ENCODE measurements at regions not wholly inside any gene's neighbourhood (a gene's known extent, or its start where the extent isn't known, plus 50 kb on each side); places are given as distances from the start of the nearest gene placed in this dataset.

- Mint-ChIP-seq H3K4me3 (no peak overlapping the region), H3K27ac (no peak overlapping the region), H3K27me3 (no peaks in the 10 kb centered on the region), H3K4me1 (no peaks in the 10 kb centered on the region), H3K36me3 (ENCODE audit: low read depth) (no peaks in the 10 kb centered on the region)
- DNase-seq (no peak), ATAC-seq (no peak)
- peaks cover 4% of the 10 kb centered on the region for H3K9me3 ChIP-seq (ENCODE audit: control insufficient read depth, low read length, poor library complexity, severe bottlenecking)
These were observed 607.4 kb downstream of the POM121L12 start for GRCh38 chr7:53642866-53643265.

GRCh38 chr7:53656881-53657280 is 621.4 kb downstream of the POM121L12 start:
- no peaks in the 10 kb centered on the region for H3K9me3 ChIP-seq (ENCODE audit: control insufficient read depth, low read length, poor library complexity, severe bottlenecking)
- Mint-ChIP-seq H3K36me3 (ENCODE audit: low read depth) (no peaks in the 10 kb centered on the region), H3K27ac (no peak overlapping the region), H3K4me1 (no peaks in the 10 kb centered on the region), H3K4me3 (no peak overlapping the region), H3K27me3 (no peaks in the 10 kb centered on the region)
- DNase-seq (no peak), ATAC-seq (no peak)

GRCh38 chr7:53657586-53657985 is 622.2 kb downstream of the POM121L12 start:
- Mint-ChIP-seq H3K36me3 (ENCODE audit: low read depth) (no peaks in the 10 kb centered on the region), H3K27ac (no peak overlapping the region), H3K4me1 (no peaks in the 10 kb centered on the region), H3K4me3 (no peak overlapping the region), H3K27me3 (no peaks in the 10 kb centered on the region)
- no peak for ATAC-seq
- no peak for DNase-seq
- no peaks in the 10 kb centered on the region for H3K9me3 ChIP-seq (ENCODE audit: control insufficient read depth, low read length, poor library complexity, severe bottlenecking)

- no peaks in the 10 kb centered on the region for H3K9me3 ChIP-seq (ENCODE audit: control insufficient read depth, low read length, poor library complexity, severe bottlenecking)
- ATAC-seq: no peak
- Mint-ChIP-seq H3K27me3 (no peaks in the 10 kb centered on the region), H3K36me3 (ENCODE audit: low read depth) (no peaks in the 10 kb centered on the region), H3K4me1 (no peaks in the 10 kb centered on the region), H3K4me3 (no peak overlapping the region), H3K27ac (no peak overlapping the region)
- no peak for DNase-seq
These were observed 623.5 kb downstream of the POM121L12 start for GRCh38 chr7:53658951-53659350.

GRCh38 chr7:53661645-53662217 is 626.3 kb downstream of the POM121L12 start:
- DNase-seq (no peak), ATAC-seq (no peak)
- Mint-ChIP-seq H3K36me3 (ENCODE audit: low read depth) (no peaks in the 10 kb centered on the region), H3K27me3 (no peaks in the 10 kb centered on the region), H3K4me1 (no peaks in the 10 kb centered on the region), H3K27ac (no peak overlapping the region), H3K4me3 (no peak overlapping the region)
- H3K9me3 ChIP-seq (ENCODE audit: control insufficient read depth, low read length, poor library complexity, severe bottlenecking): no peaks in the 10 kb centered on the region

GRCh38 chr7:53672681-53673080 is 637.2 kb downstream of the POM121L12 start:
- H3K4me1 Mint-ChIP-seq: no peaks in the 10 kb centered on the region
- DNase-seq (no peak), ATAC-seq (no peak)
- no peak overlapping the region for H3K4me3 Mint-ChIP-seq
- H3K9me3 ChIP-seq (ENCODE audit: control insufficient read depth, low read length, poor library complexity, severe bottlenecking): peaks cover 4% of the 10 kb centered on the region
- H3K27me3 Mint-ChIP-seq: no peaks in the 10 kb centered on the region
- H3K27ac Mint-ChIP-seq: no peak overlapping the region
- H3K36me3 Mint-ChIP-seq (ENCODE audit: low read depth): no peaks in the 10 kb centered on the region

GRCh38 chr7:53675835-53676234 is 640.4 kb downstream of the POM121L12 start:
- ATAC-seq: no peak
- H3K4me3 Mint-ChIP-seq: no peak overlapping the region
- H3K9me3 ChIP-seq (ENCODE audit: control insufficient read depth, low read length, poor library complexity, severe bottlenecking): peaks cover 4% of the 10 kb centered on the region
- no peaks in the 10 kb centered on the region for H3K27me3 Mint-ChIP-seq
- no peak for DNase-seq
- no peaks in the 10 kb centered on the region for H3K4me1 Mint-ChIP-seq
- no peaks in the 10 kb centered on the region for H3K36me3 Mint-ChIP-seq (ENCODE audit: low read depth)
- H3K27ac Mint-ChIP-seq: no peak overlapping the region

- no peak for DNase-seq
- Mint-ChIP-seq H3K4me3 (no peak overlapping the region), H3K4me1 (no peaks in the 10 kb centered on the region)
These were observed 649.3 kb downstream of the POM121L12 start for GRCh38 chr7:53684693-53685092.

GRCh38 chr7:53690411-53690810 is 655.0 kb downstream of the POM121L12 start:
- H3K4me3 Mint-ChIP-seq: no peak overlapping the region
- no peaks in the 10 kb centered on the region for H3K36me3 Mint-ChIP-seq (ENCODE audit: low read depth)
- H3K27ac Mint-ChIP-seq: no peak overlapping the region
- no peaks in the 10 kb centered on the region for H3K4me1 Mint-ChIP-seq
- no peaks in the 10 kb centered on the region for H3K9me3 ChIP-seq (ENCODE audit: control insufficient read depth, low read length, poor library complexity, severe bottlenecking)
- DNase-seq: no peak
- no peak for ATAC-seq
- no peaks in the 10 kb centered on the region for H3K27me3 Mint-ChIP-seq

More at GRCh38 chr7:53684693-53685092, 649.3 kb downstream of the POM121L12 start:
- no peaks in the 10 kb centered on the region for H3K9me3 ChIP-seq (ENCODE audit: control insufficient read depth, low read length, poor library complexity, severe bottlenecking)
- ATAC-seq: no peak
- Mint-ChIP-seq H3K36me3 (ENCODE audit: low read depth) (no peaks in the 10 kb centered on the region), H3K27ac (no peak overlapping the region), H3K27me3 (no peaks in the 10 kb centered on the region)

- H3K36me3 Mint-ChIP-seq (ENCODE audit: low read depth): no peaks in the 10 kb centered on the region
- no peaks in the 10 kb centered on the region for H3K27me3 Mint-ChIP-seq
- DNase-seq: no peak
- no peak overlapping the region for H3K27ac Mint-ChIP-seq
- H3K4me3 Mint-ChIP-seq: no peak overlapping the region
- no peaks in the 10 kb centered on the region for H3K4me1 Mint-ChIP-seq
- no peak for ATAC-seq
- H3K9me3 ChIP-seq (ENCODE audit: control insufficient read depth, low read length, poor library complexity, severe bottlenecking): no peaks in the 10 kb centered on the region
These were observed 662.5 kb downstream of the POM121L12 start for GRCh38 chr7:53697913-53698312.

GRCh38 chr7:53699215-53699837 is 663.9 kb downstream of the POM121L12 start:
- no peak for DNase-seq
- no peaks in the 10 kb centered on the region for H3K4me1 Mint-ChIP-seq
- no peaks in the 10 kb centered on the region for H3K9me3 ChIP-seq (ENCODE audit: control insufficient read depth, low read length, poor library complexity, severe bottlenecking)
- no peaks in the 10 kb centered on the region for H3K27me3 Mint-ChIP-seq
- H3K4me3 Mint-ChIP-seq: no peak overlapping the region
- ATAC-seq: no peak
- no peak overlapping the region for H3K27ac Mint-ChIP-seq
- no peaks in the 10 kb centered on the region for H3K36me3 Mint-ChIP-seq (ENCODE audit: low read depth)

- DNase-seq: no peak
- H3K27ac Mint-ChIP-seq: no peak overlapping the region
- H3K36me3 Mint-ChIP-seq (ENCODE audit: low read depth): no peaks in the 10 kb centered on the region
- no peak overlapping the region for H3K4me3 Mint-ChIP-seq
- no peaks in the 10 kb centered on the region for H3K4me1 Mint-ChIP-seq
- no peak for ATAC-seq
- H3K27me3 Mint-ChIP-seq: no peaks in the 10 kb centered on the region
- no peaks in the 10 kb centered on the region for H3K9me3 ChIP-seq (ENCODE audit: control insufficient read depth, low read length, poor library complexity, severe bottlenecking)
These were observed 683.7 kb downstream of the POM121L12 start for GRCh38 chr7:53719122-53719521.

GRCh38 chr7:53740971-53741370 is 705.5 kb downstream of the POM121L12 start:
- Mint-ChIP-seq H3K27me3 (no peaks in the 10 kb centered on the region), H3K4me1 (no peaks in the 10 kb centered on the region), H3K4me3 (no peak overlapping the region), H3K27ac (no peak overlapping the region), H3K36me3 (ENCODE audit: low read depth) (no peaks in the 10 kb centered on the region)
- ATAC-seq (no peak), DNase-seq (no peak)
- H3K9me3 ChIP-seq (ENCODE audit: control insufficient read depth, low read length, poor library complexity, severe bottlenecking): no peaks in the 10 kb centered on the region

GRCh38 chr7:53743697-53744402 is 708.4 kb downstream of the POM121L12 start:
- ATAC-seq (no peak), DNase-seq (no peak)
- H3K36me3 Mint-ChIP-seq (ENCODE audit: low read depth): no peaks in the 10 kb centered on the region
- no peak overlapping the region for H3K27ac Mint-ChIP-seq
- H3K4me1 Mint-ChIP-seq: no peaks in the 10 kb centered on the region
- no peak overlapping the region for H3K4me3 Mint-ChIP-seq
- no peaks in the 10 kb centered on the region for H3K27me3 Mint-ChIP-seq
- no peaks in the 10 kb centered on the region for H3K9me3 ChIP-seq (ENCODE audit: control insufficient read depth, low read length, poor library complexity, severe bottlenecking)

Measured in T-helper 17 cell (primary cell).